Neural cell (in vitro differentiated cells): ENCODE measurements at regions not wholly inside any gene's neighbourhood (a gene's known extent, or its start where the extent isn't known, plus 50 kb on each side); places are given as distances from the start of the nearest gene placed in this dataset.

Experiments
- RAD21 ChIP-seq: fragments of 450-650 bp; conservative IDR thresholded peaks from 2 replicates; pipeline ENCODE4 v1.6.1; 2014; ENCODE audit warnings: antibody characterized with exemption, mild to moderate bottlenecking, moderate library complexity
- REST ChIP-seq: IDR thresholded peaks from 2 replicates; pipeline ENCODE4 v1.6.1; 2012; ENCODE audit warnings: borderline replicate concordance

DNA sequence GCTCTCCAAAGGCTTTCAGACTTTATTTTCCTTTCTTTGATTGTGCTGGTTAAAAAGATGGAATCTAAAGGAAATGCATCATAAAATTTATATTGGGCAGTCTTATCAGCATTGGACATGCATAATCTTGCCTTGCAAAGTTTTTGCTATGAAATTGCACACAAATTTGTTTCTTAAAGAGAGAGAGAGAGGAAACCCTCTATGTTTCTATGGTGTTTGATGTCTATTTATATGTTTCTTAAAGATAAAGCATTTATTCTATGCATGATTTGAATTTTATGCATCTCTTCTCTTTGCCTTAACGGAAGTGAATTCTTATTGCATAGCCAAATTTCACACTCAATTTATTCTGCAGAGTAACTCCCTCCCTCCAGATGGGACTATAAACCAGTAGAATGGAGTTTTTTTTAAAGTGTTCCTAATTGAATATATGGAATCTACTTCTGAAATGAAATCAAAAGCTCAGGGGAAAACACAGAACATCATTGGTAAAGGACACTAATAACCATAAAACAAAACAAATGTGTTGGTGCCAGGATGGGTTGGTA lies 83.5 kb upstream of the PPARGC1A start:
- TF ChIP-seq REST (no peak), RAD21 (no peak)
